Esophagus mucosa (tissue), 1 donor: ENCODE measurements at regions not wholly inside any gene's neighbourhood (a gene's known extent, or its start where the extent isn't known, plus 50 kb on each side); places are given as distances from the start of the nearest gene placed in this dataset.
"Not testable (repeated sequence)": the region's sequence is repeated elsewhere in the genome, so short reads cannot be mapped to it uniquely, and the experiment has no call there.

Experiments used
- ATAC-seq: fragments of 200-7000 bp; cut with Tn5 transposase; one replicate; pipeline ENCODE4 v1.9.1; 2020
- donor health status: DM: yes; HTN: yes; CAD: no.

GRCh38 chr7:131149840-131150239, 177.8 kb upstream of the MKLN1 start:
- no peak for ATAC-seq

- ATAC-seq: no peak
Measured at GRCh38 chr7:131151034-131151433, 176.6 kb upstream of the MKLN1 start.

GRCh38 chr7:131152766-131153165, 174.9 kb upstream of the MKLN1 start:
- ATAC-seq: no peak

GRCh38 chr7:131154380-131154779, 173.3 kb upstream of the MKLN1 start:
- ATAC-seq: no peak

- no peak for ATAC-seq
Measured at GRCh38 chr7:131157530-131158243, 170.0 kb upstream of the MKLN1 start.

- not testable (repeated sequence) for ATAC-seq
Measured at GRCh38 chr7:131158244-131158636, 169.4 kb upstream of the MKLN1 start.

GRCh38 chr7:131159961-131160361, 167.7 kb upstream of the MKLN1 start:
- ATAC-seq: no peak

GRCh38 chr7:131161103-131161502, 166.6 kb upstream of the MKLN1 start:
- ATAC-seq: no peak

- no peak for ATAC-seq
Measured at GRCh38 chr7:131164025-131164925, 163.4 kb upstream of the MKLN1 start.

- ATAC-seq: no peak
Measured at GRCh38 chr7:131166066-131166465, 161.6 kb upstream of the MKLN1 start.

- ATAC-seq: no peak
Measured at GRCh38 chr7:131170440-131171271, 157.0 kb upstream of the MKLN1 start.

- ATAC-seq: no peak
Measured at GRCh38 chr7:131173145-131173890, 154.4 kb upstream of the MKLN1 start.

- ATAC-seq: no peak
Measured at GRCh38 chr7:131174391-131174790, 153.3 kb upstream of the MKLN1 start.

- no peak for ATAC-seq
Measured at GRCh38 chr7:131174855-131175254, 152.8 kb upstream of the MKLN1 start.

- ATAC-seq: no peak
Measured at GRCh38 chr7:131182446-131183058, 145.1 kb upstream of the MKLN1 start.

GRCh38 chr7:131183072-131183471, 144.6 kb upstream of the MKLN1 start:
- ATAC-seq: no peak

- ATAC-seq: no peak
Measured at GRCh38 chr7:131183611-131184119, 144.0 kb upstream of the MKLN1 start.

GRCh38 chr7:131186816-131187215, 140.9 kb upstream of the MKLN1 start:
- no peak for ATAC-seq

GRCh38 chr7:131188367-131189339, 139.0 kb upstream of the MKLN1 start:
- ATAC-seq: peak; percentile 77

GRCh38 chr7:131189488-131189887, 138.2 kb upstream of the MKLN1 start:
- ATAC-seq: no peak
